HT-29 (cell line): ENCODE measurements at regions not wholly inside any gene's neighbourhood (a gene's known extent, or its start where the extent isn't known, plus 50 kb on each side); places are given as distances from the start of the nearest gene placed in this dataset.
"Not testable (repeated sequence)": the region's sequence is repeated elsewhere in the genome, so short reads cannot be mapped to it uniquely, and the experiment has no call there.

ENCODE experiments used
- DNase-seq: peaks from one replicate; pipeline ENCODE4 v3.0.0-alpha.2; 2015; ENCODE audit warnings: low spot score

DNA sequence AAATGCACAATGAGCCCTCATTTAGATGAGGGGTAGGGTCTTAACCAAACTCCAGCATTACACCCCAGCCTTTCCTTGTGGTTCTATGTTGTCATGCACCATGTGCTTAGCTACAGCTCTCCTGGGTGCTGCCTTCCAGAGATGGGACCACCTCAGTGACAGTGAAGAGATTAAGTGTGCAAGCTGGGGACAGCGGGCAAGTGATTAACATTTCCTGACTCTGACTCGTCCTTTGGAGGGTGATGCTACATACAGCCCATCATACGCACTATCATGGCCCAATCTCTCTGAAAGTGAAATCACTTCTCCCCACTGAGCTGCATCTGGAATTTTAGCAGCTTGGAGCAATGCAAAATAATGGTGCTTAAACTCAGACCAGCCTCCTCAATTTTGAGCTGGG lies 293.0 kb upstream of the PLGLB1 start:
- DNase-seq = not testable (repeated sequence)

DNA sequence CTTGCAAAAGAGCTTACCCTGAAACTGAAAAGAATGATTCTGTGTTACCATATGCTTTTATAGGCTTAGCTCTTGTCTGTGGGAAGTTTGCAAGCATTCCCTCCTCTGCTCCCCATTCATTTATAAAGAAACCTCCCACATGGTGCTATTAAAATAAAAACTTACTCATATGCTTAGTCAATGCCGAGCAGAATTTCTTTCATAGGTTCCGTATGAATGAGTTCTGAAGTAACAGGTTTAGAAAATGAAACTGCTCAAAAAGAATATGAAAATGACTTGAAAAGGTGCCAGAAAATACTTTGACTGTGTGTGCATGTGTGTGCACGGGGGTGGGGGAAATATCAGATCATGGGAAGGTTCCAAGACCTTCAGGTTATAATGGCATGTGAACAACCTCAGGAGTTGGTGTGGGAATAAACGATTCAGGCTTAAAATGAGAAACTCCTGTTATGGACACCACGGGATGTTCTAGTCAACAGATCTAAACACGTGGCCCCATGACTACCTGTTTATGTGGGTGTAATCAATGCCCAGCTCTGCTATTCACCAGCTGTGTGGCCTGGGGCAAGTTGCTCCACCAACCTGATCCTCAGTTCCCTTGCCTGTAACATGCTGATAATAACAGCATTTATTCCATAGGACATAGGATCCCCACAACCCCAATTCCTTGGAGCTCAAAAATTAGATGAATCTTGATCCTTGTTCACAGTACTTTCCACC lies 293.7 kb upstream of the PLGLB1 start:
- DNase-seq = not testable (repeated sequence)

DNA sequence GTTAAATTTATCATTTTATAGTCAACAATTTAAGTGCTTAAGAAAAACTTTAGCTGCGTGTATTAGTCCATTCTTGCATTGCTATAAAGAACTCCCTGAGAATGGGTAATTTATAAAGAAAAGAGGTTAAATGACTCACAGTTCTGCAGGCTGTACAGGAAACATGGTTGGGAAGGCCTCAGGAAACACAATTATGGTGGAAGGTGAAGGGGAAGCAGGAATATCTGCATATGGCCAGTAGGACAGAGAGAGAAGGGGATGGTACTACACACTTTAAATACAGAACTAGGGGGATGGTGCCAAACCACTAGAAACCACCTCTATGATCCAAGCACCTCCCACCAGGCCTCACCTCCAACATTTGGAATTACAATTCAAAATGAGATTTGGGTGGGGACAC lies 295.5 kb upstream of the PLGLB1 start:
- not testable (repeated sequence) for DNase-seq

DNA sequence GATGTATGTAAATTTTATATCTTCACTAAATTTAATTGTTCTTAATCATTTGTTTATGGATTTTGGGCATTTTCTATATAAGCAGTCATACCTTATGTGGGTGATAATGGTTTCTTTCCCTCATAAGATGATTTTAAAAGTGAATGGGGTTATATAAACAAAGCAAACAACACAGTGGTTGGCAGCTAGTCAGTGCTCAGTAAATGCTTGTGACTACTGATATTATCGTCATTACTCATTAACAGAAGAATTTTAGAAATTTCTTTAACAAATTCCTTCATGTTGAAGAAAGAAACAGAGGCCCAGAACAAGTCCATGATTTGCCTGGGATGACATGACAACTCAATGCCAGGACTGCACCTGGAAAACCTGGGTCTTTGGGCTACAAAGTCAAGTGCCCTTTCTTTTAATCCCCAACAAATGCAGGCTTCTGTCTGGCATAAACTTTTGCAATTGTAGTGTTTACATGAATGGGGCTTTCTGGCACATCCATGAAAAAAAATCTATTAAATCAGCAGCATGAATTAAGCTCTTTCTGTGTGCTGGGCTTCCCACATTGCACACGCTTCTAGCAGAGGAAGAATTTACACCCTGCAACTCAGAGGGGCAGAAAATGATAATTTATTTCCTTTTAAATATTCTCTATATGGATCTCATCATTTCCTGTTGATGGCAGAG lies 297.3 kb upstream of the PLGLB1 start:
- DNase-seq = not testable (repeated sequence)

DNA sequence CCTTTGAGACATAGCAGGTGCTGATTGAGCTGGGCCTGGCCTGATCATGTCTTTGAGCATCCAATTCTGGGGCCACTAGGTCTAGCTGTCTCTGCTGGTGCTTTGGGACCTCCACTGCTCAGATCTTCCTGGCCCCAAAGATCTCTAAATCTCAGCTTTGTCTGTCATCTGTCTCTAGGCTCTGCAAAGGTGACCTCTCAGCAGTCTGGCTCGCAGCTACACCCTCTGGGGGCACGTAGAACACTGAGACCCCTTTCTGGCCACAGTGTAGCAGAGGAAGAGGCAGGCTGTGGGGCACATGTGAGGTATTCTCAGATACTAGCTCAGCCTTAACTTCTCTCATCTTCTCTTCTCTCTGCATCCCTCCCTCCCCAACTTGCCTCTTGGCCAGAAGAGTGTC lies 298.1 kb upstream of the PLGLB1 start:
- DNase-seq = not testable (repeated sequence)

DNA sequence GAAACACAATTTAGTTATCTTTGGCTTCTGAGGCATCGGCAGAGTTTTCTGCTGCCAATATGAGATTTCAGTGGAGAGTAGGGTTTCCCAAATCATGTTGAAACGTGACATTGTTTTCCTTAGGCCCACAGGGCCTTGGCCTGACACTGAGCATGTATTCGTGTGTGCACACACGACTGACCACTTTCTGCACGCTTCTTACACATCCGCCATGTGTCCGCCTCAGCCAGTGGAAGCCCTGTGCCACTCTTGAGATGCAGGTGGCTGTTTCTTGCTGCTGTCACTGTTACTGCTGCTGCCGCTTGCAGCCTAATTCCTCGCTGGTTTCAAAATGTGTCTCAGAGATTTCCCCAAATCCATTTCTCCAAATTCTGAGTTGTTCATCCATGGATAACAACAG lies 299.6 kb upstream of the PLGLB1 start:
- not testable (repeated sequence) for DNase-seq

DNA sequence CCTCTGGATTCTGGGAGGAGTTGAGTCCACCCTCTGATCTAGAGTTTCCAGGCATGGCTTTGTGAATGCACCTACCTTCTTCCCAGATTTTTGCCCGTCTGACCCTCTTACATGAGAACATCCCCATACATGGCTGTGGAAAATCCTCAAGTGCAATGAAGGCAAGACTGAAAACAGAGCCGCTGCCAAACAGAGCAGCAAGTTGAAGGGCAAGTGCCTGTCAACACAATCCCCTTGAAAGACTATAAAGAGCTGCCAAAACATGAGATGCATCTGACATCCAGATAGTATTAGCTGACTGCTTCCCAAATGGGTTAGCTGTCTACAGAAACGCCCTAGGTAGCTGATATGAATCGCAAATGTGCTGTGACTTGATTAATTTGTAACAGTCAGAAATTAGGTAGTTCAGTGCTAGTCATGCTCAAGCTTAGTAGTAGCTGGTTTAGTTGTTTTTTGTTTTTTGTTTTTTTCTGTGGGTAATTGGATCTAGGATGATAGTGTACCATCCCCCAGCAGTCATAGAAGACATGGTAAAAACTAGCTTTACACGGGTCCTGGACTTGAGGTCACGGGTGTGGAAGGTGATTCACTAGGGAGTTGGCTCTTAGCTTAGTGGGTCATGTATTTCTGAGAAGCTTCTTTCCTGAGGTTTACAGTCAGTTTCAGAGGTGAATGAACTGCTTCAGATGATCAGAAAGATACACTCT lies 302.8 kb upstream of the PLGLB1 start:
- not testable (repeated sequence) for DNase-seq

DNA sequence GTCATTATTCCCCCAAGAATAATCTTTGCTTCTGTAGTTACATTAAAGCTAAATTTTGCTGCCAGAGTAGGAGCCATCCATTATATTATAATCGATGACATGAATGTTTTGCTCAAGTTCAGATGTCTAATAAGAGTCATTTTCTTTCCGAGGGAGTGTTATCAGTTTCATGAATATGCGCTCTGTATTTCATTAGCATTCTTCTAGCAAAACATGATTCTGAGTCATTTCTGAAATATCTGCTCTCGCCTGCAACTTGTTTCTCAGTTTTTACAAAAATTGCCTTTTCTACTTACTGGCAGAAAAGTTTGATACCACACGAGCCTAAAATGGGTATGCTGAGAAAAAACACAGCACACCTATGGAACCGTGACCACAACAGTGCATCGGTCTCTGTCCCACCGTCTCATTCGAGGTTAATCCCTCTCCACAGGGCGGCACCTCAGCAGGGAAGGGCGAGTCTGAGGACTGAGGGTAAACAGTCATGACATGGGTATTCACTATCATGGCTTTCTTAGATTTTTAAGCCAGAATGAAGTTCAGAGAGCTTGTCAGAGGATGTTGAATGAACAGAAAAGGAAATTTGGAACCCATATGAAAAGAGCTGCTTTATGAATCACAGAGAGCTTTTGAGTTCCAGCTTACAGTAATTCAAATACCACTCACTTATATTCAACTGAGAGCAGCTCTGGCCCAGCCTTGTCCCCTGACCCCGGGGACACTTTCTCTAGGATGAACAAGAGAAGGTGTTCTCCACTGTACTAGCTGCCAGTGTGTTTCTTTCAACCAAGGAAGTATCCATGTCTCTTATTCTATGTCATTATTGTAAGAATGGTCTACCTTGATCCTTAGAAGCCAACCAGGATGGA lies 303.6 kb upstream of the PLGLB1 start:
- DNase-seq = not testable (repeated sequence)

DNA sequence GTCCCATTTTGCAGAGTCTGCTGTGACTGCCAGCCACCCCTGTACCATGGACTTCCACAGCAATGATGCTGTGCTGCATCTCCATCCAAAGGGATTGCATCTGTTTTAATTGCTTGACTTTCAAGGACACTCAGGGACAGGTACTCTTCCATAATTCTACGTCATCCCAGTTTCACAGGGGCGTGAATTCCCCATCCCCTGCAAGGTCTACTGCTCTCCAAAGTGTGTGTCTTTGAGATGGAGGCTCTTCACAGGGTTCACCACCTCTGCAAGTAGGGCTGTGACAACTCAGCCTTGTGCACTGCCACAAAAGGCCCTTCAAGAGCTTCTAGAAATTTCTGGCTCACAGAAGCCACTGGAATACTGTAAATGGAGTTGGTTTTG lies 304.3 kb upstream of the PLGLB1 start:
- not testable (repeated sequence) for DNase-seq

DNA sequence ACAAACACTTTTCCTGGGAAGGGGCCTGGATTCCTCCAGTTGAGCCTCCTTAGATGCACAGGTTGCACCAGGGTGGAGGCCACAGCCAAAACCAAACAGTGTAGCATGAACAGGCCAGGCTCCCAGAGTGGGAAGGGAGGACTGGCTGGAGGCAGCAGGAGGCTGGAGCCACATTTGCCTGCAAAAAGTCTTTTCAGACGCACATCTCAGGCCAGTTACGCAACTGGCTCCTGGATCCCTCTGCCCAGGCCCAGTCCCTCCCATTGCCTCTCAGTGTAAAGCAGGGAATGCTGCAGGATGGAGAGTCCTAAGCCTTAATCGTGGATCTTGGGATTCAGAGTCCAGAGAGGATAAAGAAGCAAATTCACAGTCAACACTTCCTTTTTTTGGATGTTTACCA lies 305.1 kb upstream of the PLGLB1 start:
- not testable (repeated sequence) for DNase-seq

DNA sequence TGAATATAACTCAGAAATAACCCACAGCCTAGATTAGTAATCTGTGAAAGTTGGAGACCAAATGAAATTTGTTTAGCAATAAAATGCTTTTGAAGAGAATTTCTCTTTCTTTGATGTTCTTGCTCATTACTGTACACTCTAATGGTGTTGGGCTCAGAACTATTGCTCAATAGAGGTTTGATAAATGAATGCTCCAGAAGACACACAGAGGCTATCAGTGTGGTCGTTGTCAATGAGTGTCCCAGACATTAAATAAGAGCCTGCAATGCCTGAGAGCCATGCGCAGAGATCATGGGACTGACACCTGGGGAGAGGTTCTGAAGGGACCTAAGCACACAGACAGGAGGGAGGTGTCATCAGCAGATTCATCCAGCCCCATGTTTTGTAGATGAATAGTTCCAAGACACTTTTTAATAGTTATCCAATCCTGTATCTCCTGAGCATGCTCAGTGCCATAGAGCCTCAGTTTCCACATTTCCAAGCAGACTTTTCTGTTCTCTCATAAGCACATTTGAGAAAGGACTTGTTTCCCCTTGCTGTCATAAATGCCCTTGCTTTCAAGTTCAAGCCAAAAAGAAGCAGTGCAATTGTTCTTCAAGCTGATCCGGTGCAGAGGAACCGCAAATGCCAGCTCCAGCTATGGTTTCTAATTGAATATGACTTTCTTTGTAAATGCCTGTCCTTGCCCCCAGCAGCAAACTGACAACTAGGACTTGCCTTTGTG lies 306.2 kb upstream of the PLGLB1 start:
- not testable (repeated sequence) for DNase-seq

DNA sequence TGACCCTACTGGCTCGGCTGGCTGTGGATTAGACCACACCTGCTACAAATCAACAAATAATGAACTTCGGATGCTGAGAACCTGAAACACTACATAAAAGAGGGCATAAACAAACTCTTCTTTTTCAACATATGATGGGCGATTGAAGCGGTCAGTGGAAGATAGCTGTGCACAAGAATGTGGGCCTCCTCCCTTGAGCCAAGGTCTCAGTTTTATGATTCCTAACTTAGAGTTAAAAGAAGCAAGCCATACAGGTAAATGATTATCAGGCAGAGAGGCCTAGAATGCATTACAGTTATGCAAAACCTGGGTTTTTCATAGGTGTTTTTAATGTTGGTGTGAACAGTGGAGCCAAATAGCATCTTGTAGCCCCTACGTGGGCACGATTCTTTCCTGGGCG lies 307.9 kb upstream of the PLGLB1 start:
- not testable (repeated sequence) for DNase-seq

DNA sequence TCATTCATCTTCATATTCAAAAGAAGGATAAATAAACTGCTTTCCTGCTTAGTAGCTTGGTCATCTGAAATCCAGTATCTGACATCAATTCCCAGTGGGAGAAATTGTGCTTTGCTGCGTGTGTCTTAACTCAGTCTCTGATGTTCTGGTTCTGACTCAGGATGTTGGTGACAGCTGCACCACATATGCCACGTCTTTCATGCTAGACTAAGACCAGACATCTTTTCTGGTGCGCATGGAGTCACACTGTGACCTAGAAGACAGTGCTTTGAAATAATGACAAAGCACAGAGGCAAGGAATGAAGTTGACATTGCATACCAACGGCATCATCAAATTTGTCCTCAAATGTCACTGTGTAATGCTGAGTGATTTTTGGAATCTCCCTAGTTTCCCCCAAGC lies 308.8 kb upstream of the PLGLB1 start:
- not testable (repeated sequence) for DNase-seq

DNA sequence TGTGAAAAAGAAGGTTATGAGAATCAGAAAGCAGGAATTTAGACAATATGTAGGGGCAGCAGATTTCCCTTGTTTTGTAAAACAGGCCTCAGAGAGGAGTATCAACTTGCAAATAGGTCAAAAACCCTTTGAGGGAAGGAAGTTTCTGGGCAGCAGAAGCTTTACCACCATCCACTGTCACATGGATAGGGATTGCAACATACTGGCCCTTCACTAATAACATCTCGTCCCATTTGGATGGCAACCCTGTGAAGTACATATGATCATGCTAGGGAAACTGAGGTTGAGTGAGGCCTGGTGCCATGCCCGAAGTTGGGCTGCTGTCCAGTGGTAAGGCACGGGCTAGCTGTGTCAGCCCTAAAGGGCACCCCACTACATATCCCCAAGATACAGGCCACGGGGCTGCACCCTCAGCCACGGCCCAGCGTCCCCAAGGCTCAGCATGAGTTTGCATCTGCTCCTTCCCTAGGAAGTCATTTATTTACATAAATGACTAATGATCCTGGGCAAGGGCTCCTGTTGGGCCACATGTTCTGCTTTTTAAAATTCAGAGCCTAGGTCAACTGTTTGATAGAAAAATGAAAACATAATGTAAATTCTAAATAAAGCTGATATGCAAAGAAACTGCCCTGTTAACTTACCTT lies 310.4 kb upstream of the PLGLB1 start:
- DNase-seq = not testable (repeated sequence)

DNA sequence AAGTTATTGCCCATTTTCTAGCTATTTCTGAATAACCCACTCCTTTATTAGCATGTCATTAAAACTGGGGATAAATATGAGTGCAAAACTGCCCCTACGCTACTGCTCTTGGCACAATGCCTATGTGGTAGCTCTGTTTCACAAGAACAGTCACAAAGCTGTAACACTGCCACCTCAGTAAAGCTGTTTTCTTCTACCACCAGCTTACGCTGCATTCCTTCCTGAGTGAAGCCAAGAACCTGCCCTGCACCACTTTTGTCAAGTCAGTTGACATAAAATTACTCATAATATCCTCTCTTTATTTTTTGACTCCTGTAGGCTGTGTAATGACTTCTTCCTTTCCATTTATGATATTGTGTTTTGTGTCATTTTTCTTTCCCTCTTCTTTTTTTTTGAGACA lies 313.2 kb upstream of the PLGLB1 start:
- not testable (repeated sequence) for DNase-seq

DNA sequence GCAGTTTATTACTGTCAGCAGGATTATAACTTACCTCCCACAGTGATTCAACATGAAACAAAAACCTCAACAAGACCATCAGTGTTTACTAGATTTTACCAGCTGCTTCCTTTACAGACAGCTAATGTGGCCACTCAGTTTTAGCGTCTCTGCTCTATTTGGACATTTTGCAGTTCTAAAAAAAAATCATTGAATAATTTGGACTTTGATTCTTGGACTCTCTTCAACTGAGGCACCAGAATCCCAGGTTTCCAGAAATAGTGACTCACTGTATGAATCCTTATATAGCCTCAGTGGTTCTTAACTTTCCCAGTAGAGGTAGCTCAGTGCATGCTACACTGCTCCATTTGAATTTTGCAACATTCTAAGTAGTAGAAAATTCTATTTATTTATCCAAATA lies 317.4 kb upstream of the PLGLB1 start:
- DNase-seq = not testable (repeated sequence)

DNA sequence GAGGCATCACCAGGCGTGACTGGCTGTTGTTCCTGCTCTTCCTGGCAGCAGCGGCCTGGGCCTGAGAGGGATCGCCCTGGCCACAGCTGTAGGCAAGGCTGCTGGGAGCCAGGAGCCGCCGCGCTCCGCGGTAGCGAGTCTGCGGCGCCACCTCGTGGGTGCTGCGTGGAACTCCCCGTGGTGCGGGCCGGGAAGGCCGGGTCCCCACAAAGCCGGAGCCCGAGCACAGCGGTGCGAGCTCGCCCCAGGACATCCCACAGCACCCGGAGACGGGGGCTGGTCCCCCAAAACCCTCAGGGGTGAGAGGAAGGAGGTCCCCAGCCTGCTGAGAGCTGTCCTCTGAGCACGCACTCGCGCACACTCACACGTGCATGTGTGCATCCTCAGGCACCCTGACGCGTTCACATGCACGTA lies 320.0 kb upstream of the PLGLB1 start:
- DNase-seq = peak; percentile 35

DNA sequence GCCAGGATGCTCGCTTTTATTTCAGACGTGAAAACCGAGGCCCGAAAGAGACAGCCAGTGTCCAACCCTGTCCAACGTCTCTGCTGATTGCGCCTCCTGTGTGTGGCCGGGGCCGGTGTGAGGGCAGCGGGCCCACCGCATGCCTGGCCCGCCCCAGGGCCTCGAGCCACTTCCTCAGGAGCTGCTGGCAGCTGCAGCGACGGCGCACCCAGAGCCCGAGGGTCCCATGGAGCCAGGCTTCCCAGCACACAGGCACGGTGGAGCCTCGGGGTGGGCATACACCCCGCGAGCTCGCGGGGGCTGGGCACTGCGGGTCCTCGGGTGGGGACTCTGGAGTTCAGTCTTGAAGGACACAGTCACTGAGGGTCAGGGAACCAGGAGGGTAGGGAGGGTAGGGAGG lies 320.5 kb upstream of the PLGLB1 start:
- not testable (repeated sequence) for DNase-seq

DNA sequence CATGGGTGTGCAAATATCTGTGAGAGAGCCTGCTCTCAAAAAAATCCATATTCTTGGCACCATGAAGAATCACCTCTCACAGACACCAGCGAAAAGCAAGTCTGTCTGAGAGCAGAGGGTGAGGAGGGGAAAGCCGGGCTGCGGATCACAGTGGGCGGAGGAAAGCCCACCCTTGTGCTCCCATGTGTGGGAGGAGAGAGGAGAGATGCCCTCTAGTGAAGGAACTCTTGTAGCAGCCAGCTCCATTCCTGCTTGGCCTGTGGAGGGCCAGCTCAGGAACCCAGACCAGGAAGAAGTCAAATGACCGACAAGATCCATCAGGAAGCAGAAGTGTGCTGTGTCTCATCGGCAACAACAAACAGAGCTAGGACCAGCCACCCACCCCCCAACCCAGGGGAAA lies 321.7 kb upstream of the PLGLB1 start:
- peak; percentile 1 for DNase-seq

DNA sequence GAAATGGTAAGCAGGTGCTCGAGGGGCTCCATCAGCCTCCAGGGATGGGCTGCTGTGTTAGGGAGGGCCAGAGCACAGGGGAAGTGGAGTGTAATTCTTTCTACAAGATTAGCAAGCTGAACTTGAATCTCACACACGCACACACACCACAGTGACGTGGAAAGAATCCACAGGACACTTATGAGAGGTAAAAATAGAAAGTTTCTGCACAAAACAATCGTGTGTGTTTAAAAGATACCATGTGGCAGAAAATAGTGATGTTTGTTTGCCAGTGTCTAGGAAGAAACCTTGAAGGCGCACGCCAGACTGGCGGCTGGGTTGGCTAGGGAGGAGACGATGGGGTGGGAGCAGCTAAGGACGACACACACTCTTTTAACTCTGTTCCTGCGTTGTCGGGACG lies 323.6 kb upstream of the PLGLB1 start:
- DNase-seq = not testable (repeated sequence)
